ENCODE measurements at regions not wholly inside any gene's neighbourhood (a gene's known extent, or its start where the extent isn't known, plus 50 kb on each side); places are given as distances from the start of the nearest gene placed in this dataset.
"Not testable (repeated sequence)": the region's sequence is repeated elsewhere in the genome, so short reads cannot be mapped to it uniquely, and the experiment has no call there.

DNA sequence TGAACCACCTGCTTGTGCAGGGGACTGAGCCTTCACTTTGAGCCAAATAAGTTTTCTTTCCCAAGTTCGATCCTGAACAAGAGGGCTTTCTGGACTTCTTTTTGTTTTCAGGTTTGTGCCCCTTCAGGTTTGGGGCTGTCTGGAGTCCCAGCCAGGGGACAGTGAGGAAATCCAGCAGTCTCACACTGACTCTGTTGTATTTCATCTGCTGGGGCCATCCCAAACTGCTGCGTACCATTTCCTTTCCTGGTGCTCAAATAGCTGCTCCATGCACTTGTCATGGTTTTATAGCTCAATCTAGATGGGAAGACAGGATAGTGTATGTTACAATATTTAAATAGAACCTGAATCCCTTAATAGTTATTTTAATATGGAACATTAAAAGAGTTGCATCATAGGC lies 66.3 kb upstream of the IGLL5 start:
- Histone ChIP-seq H3K36me3 (no peaks in the 10 kb centered on the region), H3K27ac (no peak overlapping the region), H3K4me1 (no peaks in the 10 kb centered on the region), H3K27me3 (peaks cover 0 to 20% of the 10 kb centered on the region in 2 donors), H3K4me3 (no peak overlapping the region), H3K9me3 (no peaks in the 10 kb centered on the region)
- intact Hi-C loops (cut with DNase I; ENCODE audit: low total_unique reads) = no loop called here
- TF ChIP-seq, protein P1, sequence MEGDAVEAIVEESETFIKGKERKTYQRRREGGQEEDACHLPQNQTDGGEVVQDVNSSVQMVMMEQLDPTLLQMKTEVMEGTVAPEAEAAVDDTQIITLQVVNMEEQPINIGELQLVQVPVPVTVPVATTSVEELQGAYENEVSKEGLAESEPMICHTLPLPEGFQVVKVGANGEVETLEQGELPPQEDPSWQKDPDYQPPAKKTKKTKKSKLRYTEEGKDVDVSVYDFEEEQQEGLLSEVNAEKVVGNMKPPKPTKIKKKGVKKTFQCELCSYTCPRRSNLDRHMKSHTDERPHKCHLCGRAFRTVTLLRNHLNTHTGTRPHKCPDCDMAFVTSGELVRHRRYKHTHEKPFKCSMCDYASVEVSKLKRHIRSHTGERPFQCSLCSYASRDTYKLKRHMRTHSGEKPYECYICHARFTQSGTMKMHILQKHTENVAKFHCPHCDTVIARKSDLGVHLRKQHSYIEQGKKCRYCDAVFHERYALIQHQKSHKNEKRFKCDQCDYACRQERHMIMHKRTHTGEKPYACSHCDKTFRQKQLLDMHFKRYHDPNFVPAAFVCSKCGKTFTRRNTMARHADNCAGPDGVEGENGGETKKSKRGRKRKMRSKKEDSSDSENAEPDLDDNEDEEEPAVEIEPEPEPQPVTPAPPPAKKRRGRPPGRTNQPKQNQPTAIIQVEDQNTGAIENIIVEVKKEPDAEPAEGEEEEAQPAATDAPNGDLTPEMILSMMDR (IDR thresholded peaks at IDR 0.05) = no peak
- no peak for DNase-seq

DNA sequence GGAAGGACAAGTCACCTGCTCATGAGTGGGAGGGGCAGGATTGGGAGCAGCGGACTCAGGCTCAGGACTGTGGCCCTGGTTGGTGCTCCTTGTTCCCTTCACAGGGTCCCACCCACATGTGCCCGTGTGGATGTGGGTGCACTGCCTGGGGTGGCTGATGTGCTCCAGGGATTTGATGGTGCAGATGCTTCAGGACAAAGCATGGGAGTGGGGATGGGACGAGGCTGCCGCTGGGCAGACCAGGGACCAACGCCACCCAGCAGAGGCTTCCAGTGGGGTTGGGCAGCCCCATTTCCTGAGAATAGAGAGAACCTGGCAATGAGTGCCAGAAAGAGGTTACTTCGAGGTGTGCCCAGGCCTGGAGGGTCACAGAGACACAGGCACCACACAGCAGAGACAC lies 65.5 kb upstream of the IGLL5 start:
- intact Hi-C loops (cut with DNase I; ENCODE audit: low total_unique reads) = no loop called here

DNA sequence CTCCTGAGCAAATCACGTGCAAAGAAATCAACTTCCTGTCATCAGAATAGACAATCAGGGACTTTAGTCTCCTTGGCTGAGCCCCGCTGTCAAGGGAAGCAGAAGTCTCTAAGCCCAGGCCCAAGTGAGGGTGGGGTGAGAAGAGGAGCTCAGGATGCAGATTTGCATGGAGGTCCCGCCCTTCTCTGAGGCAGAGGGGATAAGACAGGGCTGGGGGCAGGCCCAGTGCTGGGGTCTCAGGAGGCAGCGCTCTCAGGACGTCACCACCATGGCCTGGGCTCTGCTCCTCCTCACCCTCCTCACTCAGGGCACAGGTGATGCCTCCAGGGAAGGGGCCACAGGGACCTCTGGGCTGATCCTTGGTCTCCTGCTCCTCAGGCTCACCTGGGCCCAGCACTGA lies 65.1 kb upstream of the IGLL5 start:
- intact Hi-C loops (cut with DNase I; ENCODE audit: low total_unique reads); H3K36me3 ChIP-seq; H3K9me3 ChIP-seq; H3K27ac ChIP-seq; DNase-seq; H3K4me1 ChIP-seq; H3K4me3 ChIP-seq: not testable (repeated sequence)
- H3K27me3 ChIP-seq = peaks cover 0 to 20% of the 10 kb centered on the region in 2 donors

More for the DNA sequence above, 65.5 kb upstream of the IGLL5 start:
- Histone ChIP-seq H3K4me1 (no peaks in the 10 kb centered on the region), H3K27me3 (peaks cover 0 to 20% of the 10 kb centered on the region in 2 donors), H3K4me3 (no peak overlapping the region), H3K27ac (no peak overlapping the region), H3K9me3 (no peaks in the 10 kb centered on the region), H3K36me3 (no peaks in the 10 kb centered on the region)
- DNase-seq = no peak
- TF ChIP-seq, protein P1 (IDR thresholded peaks at IDR 0.05) = no peak

DNA sequence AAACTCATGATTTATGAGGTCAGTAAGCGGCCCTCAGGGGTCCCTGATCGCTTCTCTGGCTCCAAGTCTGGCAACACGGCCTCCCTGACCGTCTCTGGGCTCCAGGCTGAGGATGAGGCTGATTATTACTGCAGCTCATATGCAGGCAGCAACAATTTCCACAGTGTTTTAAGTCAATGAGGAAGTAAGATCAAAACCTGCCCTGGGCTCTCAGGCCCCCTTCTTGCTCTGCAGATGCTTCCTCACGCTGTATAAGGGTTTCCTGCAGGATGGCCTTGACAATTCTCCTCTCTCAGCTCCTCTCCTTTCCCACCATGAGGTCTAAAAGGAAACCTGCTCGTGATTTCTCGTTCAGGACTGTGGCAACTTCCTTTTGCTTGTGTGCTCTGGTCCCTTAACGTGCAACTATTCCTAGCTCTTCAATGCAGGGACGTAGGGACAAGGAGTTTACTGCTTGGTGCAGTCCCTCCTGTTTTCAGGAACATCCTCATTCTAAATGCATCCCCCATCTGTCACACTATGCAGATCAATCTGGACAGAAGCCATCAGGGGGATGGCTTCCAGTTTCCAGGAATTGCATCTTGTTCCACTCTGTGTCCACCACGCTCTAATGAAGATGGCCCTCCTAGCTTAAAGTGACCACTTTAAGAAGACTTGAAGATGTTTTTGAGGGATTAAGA lies 64.3 kb upstream of the IGLL5 start:
- TF ChIP-seq, protein P1 (IDR thresholded peaks at IDR 0.05) = no peak
- intact Hi-C loops (cut with DNase I; ENCODE audit: low total_unique reads) = no loop called here
- Histone ChIP-seq H3K27me3 (peaks cover 0 to 20% of the 10 kb centered on the region in 2 donors), H3K9me3 (no peaks in the 10 kb centered on the region), H3K36me3 (no peaks in the 10 kb centered on the region), H3K27ac (no peak overlapping the region), H3K4me3 (no peak overlapping the region), H3K4me1 (no peaks in the 10 kb centered on the region)
- DNase-seq = no peak

DNA sequence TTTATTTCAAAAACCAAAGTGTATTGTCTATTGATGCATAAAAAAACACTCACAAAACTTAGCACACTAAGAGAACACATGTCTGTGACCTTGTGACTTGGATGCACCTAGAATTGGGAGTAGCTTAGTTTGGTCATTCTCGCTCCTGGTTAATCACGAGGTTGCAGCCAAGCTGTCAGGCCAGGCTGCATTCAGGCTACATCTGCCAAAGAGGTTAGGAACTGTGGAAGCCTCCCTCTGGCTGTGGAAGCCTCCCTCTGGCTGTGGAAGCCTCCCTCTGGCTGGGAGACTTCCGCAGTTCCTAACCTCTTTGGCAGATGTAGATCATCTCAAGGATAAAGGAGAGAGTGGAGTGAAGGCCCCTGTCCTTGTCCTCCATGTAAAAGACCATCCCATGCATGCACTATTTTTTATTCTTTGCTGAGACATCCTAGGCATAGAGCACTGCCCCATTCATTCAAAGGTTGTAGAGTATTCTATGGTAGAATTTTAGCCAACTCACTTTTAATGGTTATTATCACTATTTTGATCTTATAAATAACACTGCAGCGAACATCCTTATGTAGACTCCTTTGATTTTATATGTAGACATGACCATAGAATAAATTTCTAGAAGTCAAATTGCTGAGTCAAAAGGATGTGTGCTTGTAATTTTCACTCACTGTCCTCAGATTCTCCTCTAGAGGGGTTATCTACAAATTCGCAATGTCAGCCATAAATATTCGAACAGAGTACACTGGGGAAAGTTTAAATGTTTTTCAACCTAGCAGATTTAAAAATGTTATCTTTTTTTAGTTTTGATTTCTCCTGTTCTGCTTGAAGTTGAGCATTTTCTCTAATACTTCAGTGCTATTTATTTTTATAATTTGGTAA lies 63.0 kb upstream of the IGLL5 start:
- TF ChIP-seq, protein P1 (IDR thresholded peaks at IDR 0.05) = no peak
- no peaks in the 10 kb centered on the region for H3K4me1 ChIP-seq
- intact Hi-C loops (cut with DNase I; ENCODE audit: low total_unique reads) = no loop called here

DNA sequence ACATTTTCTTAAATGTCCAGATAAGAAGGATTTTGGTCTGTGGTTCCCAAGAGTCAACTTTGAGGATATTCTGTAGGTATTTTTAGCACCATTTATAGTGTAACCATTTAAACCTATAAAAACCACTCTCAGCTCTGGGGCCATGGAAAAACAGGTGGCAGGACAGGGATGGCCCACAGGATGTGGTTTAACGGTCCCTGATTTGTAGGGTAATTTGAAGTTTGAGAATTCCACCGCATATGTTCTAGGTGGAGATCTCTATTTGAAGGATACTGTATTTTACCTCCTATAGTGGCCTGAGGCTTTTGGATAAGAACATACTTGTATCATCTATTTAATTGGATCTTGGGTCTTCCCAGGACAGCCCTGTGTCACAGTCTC lies 62.4 kb upstream of the IGLL5 start:
- TF ChIP-seq, protein P1 (IDR thresholded peaks at IDR 0.05) = no peak
- intact Hi-C loops (cut with DNase I; ENCODE audit: low total_unique reads) = no loop called here
- peaks cover 0 to 16% of the 10 kb centered on the region in 2 donors for H3K27me3 ChIP-seq
- no peak overlapping the region for H3K4me3 ChIP-seq
- no peaks in the 10 kb centered on the region for H3K36me3 ChIP-seq
- DNase-seq = no peak
- no peak overlapping the region for H3K27ac ChIP-seq
- peaks cover 0 to 2% (median under 1%) of the 10 kb centered on the region in 3 donors for H3K9me3 ChIP-seq
- no peaks in the 10 kb centered on the region for H3K4me1 ChIP-seq

More for the DNA sequence above, 63.0 kb upstream of the IGLL5 start:
- peaks cover 0 to 16% of the 10 kb centered on the region in 2 donors for H3K27me3 ChIP-seq
- H3K36me3 ChIP-seq = no peaks in the 10 kb centered on the region
- no peaks in the 10 kb centered on the region for H3K9me3 ChIP-seq
- DNase-seq = no peak
- no peak overlapping the region for H3K27ac ChIP-seq
- H3K4me3 ChIP-seq = no peak overlapping the region
